Stimulated activated CD8-positive, alpha-beta memory T cell treated with anti-CD3 and anti-CD28 coated beads, Interleukin-15, amount 100 ng/mL, for 24 hours (primary cell): ENCODE measurements at regions not wholly inside any gene's neighbourhood (a gene's known extent, or its start where the extent isn't known, plus 50 kb on each side); places are given as distances from the start of the nearest gene placed in this dataset.

Source experiments
- DNase-seq: peaks from one replicate; pipeline ENCODE4 v3.0.0-alpha.2; 2020; ENCODE audit warnings: low read depth

GRCh38 chr22:22094514-22094913, 111.9 kb upstream of the TOP3B start:
- DNase-seq: no peak

DNA sequence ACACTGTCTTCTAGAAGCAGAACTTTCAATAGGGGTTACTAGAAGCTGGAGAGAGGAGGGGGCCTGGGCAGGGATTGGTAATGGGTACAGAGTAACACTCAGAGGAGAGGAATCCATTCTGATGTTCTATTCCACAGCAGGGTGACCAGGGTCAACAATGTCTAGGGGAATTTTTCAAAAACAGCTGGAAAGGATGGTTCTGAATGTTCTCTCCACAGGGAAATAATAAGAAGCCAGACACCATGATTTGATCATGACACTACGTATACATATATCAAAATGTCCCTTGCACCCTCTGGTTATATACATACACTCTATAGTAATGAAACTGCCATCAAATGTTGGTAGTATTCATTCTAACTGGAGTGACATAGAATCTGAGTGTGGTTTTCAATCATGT, 111.2 kb upstream of the TOP3B start:
- no peak for DNase-seq

DNA sequence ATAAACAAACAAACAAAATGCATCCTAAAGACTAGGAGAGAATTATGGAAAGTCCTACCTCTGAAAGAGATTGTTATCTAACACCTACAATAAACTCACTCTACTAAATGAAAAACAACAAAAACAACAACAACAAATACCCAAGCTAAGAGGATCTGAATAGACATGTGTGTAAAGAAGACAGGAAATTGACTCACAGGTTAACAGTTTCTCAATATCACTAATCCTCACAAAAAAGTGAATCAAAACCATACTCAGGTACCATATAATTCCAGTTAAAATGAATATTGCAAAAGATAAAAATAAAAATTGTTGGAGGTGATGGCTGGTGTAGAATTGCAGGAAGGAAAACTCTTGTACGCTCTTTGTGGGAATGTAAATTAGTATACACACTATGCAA, 110.4 kb upstream of the TOP3B start:
- no peak for DNase-seq

- DNase-seq: no peak
Observed at GRCh38 chr22:22092101-22092500, 109.5 kb upstream of the TOP3B start.

- DNase-seq: no peak
Observed at GRCh38 chr22:22091400-22091878, 108.9 kb upstream of the TOP3B start.

DNA sequence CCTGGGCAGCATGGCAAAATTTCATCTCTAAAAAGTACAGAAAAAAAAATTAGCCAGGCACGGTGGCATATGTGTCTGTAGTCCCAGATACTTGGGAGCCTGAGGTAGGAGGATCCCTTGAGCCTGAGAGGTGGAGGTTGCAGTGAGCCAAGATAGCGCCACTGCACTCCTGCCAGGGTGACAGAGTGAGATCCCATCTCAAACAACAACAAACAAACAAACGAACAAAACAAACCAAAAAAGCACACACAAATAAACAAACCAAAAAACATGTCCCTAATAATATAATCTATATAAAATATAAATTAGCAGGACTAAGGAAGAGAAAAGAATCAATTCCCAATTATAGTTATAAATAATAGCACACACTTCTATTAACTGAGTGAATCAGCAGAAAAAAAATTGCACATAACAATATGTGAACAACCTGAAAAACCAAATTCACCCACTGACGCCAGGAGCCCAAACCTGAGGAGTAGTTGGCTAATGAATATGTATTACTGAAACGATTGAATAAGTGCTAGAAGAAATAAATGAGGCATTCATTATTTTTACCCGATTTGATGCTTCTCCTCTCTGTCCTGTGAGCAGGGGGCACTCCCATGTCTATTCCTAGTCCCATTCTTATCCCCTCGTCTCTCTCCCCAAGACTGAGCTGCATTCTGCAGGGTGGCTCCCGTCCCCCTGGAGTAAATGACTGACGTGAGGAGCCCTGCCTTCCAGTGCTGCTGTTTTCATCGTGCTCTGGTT, 108.2 kb upstream of the TOP3B start:
- no peak for DNase-seq

DNA sequence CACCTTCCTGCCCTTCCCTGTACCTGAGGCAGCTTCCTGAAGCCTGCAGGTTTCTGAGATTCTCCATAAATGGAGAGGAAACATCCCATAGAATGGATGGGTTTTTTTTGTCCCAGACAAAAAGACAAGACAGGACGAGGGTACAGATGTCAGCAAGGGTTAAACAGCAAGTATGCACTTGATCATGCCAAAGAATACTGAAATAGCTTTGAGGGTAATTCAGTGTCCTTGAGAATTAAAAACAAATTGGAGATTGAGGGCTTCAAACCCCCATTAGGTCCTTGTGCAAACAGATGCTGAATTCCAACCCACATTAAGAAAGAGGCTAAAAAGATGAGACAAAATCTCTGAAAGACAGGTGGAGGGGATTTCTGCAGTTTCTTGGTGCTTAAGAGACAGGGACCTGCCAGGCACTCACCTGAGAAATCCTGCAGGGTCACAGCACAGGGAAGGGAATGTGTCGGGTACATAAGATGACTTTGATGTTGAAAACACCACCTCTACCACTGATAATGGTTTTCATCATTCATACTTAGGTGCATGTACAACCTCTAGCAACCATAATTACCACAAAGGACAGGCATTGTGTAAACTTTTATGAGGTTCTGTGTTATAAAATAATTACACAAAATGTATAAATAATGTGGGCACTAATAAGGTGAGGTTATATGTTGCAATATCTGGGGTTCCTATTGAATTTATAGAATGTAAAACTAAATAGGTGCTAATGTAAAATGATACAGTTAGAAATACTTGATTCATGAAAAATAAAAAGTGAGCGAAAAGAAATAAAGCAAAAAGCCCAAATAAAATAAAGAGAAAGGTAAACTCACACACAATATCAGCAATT, 107.1 kb upstream of the TOP3B start:
- no peak for DNase-seq

- no peak for DNase-seq
Observed at GRCh38 chr22:22088658-22089458, 106.3 kb upstream of the TOP3B start.

GRCh38 chr22:22087854-22088657, 105.5 kb upstream of the TOP3B start:
- DNase-seq: no peak

DNA sequence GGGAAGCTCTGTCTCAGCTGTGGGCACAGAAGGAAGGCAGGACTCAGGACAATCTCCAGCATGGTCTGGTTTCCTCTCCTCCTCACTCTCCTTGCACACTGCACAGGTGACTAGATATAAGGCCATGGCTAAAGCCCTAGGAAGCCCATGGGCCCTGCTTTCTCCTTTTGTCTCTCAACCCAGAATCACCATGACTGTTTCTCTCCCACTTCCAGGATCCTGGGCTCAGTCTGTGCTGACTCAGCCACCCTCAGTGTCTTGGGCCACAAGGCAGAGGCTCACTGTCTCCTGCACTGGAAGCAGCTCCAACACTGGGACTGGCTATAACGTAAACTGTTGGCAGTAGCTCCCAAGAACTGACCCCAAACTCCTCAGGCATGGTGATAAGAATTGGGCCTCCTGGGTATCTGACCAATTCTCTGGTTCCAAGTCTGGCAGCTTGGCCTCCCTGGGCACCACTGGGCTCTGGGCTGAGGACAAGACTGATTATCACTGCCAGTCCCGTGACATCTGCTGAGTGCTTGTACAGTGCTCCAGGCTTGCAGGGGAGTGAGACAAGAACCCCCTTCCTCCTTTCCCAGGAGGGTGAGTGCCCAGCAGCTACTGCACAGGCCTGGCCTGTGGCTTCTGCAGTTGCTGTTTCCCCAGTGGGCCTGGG, 104.0 kb upstream of the TOP3B start:
- no peak for DNase-seq

DNA sequence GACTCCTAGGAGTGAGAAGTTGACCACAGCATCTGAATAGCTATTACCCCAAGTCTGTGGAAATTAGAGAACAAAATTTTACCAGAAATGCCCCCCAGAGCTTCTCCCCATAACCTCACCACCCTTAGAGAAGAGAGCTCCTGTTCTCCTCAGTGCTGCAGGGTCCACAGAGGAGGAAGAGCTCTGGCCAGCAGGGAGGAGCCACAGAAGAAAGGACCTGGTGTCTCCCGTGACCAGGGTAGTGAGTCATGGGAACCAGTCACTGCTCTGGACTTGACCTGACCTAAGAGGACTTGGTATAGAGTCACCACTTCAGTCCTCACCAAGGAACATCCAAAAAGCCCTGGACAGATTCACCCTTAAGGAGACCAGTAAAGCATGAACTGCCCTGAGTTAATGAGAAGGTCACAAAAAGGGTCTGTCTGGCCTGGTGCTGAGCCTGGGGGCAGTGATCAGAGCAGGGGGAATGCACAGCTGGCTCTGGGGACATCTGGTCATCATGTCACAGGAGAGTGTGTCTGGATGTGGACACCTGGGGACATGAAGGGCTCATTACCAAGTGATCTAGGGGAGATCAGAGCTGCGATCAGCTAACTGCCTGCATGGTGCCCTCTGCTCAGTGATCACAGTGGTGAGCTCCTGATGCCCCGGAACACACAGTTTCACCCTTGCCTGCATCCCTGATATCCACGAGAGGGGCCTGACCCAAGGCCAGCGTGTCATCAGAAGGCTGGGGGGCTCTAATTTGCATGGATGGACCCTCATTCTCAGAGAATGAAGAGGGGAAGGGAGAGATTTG, 103.3 kb upstream of the TOP3B start:
- DNase-seq: no peak

GRCh38 chr22:22084089-22084711, 101.6 kb upstream of the TOP3B start:
- DNase-seq: no peak

- DNase-seq: no peak
Observed at GRCh38 chr22:22082960-22083359, 100.4 kb upstream of the TOP3B start.

- no peak for DNase-seq
Observed at GRCh38 chr22:22082229-22082835, 99.7 kb upstream of the TOP3B start.

- no peak for DNase-seq
Observed at GRCh38 chr22:22080270-22080669, 97.7 kb upstream of the TOP3B start.

DNA sequence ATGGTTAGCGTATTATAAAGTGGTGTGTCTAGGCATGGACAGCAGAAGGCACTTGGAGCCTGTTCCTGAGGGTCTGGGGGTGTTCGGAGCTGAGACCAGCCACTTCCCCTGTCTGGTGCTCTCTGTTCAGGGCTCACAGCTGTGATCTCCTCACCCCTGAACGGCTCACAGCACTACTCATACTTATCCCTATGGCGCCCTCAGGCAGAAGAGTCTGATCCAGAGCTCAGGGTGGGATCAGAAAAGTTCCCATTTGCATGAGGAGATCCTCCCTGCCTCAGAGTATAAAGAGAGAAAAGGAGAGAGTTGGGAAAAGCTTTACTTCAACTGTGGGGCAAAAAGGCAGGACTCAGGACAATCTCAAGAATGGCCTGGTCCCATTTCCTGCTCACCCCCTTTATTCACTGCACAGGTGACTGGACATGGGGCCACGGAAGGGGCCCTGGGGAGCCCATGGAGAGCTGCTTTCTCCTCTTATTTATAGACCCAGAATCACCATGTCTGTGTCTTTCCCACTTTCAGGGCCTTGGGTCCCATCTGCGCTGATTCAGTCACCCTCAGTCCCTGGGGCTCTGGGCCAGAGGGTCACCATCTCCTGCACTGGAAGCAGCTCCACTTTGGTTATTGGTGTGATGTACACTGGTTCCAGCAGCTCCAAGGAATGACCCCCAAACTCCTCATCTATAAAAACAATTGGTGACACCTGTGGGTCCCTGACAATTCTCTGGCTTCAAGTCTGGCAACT, 97.0 kb upstream of the TOP3B start:
- no peak for DNase-seq

DNA sequence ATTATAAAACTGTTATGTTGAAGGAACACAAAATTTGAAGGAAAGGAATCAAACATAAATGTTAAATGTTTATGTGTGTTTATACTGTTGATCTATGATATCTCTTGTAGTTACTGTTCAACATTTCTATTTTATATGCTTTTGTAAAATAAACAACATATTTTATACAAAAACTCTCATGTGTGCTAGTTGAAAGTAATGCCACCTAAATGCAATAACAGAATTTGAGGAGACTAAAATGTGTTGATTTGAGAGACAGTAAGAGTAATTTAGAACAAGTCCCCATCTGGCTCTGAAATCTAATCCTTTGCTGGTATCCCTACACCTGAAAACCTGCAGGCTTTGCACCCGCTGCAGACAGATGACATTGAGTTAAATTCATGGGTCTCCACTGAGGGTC, 95.7 kb upstream of the TOP3B start:
- no peak for DNase-seq

DNA sequence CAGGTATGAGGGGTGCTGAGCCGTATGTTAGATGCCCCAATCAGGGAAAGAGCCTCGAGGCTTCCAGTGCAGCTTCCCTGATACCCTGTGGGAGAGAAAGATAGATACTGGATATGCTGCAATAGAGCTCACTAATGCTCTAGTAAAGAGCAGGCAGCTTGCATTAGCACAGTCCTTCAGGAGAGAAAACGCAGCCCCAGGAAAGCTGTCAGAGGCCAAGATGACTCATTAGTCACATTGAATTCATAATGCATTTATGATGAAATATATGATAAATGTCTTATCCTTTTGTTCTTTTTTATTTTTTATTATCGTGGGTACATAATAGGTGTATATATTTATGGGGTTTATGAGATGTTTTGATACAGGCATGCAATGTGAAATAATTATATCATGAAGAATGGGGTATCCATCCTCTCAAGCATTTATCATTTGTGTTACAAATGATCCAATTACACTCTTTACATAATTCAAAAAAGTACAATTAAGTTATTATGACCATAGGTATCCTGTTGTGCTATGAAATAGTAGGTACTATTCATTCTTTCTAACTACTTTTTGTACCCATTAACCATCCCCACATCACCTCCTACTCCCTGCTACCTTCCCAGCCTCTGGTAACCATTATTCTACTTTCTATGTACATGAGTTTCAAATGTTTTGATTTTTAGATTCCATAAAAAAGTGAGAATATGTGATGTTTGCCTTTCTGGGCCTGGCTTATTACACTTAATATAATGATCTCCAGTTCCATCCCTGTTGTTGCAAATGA, 94.5 kb upstream of the TOP3B start:
- no peak for DNase-seq
